ENCODE measurements at regions not wholly inside any gene's neighbourhood (a gene's known extent, or its start where the extent isn't known, plus 50 kb on each side); places are given as distances from the start of the nearest gene placed in this dataset.
A peak's percentile ranks its signal among the peaks of the same experiment; 100 is the strongest.

DNA sequence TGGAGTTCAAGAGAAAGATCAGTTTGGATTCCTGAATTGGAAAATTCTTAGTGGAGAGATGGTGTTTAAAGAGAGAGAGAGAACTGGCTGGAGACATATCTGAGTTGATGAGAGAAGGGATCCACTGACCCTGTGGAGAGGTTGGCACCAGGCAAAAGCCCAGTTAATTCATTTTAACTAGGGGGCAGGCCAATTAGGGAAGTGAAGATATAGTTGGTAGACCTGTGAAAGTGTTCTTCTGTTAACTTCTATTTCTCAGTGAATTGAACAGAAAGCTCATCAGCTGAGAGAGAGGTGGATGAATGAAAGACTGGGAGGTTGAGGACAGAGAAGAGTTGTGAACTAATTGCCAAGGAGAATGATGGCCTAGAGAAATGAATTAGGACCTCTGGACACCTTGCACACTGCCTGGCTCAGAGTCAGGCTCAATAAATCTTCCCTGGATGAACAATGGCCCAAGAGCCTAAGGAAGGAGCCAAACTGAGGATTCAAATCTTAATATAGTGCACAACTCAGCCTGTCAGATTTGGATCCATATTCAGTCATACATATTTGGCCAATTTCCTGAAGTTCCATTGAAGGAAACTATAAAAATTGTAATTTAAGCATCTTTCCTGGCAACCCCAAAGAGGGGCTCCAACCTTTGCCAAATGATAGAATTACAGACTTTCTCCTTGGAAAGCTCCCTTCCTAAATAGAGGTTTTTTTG lies 82.2 kb upstream of the RMDN2 start:
- no peak overlapping the region for H3K27ac ChIP-seq (ENCODE audit: insufficient read length, low read depth, low read length)
- Mint-ChIP-seq H3K4me1 (peaks cover 21 to 23% of the 10 kb centered on the region in 2 experiments), H3K9me3 (peaks cover 3 to 11% of the 10 kb centered on the region in 2 experiments), H3K27me3 (ENCODE audit: low read depth) (no peaks in the 10 kb centered on the region), H3K27ac (0 out of 7 replicates have a peak overlapping the region, but pooled peaks of 1 of the 3 experiments have one; percentile 1), H3K36me3 (ENCODE audit: insufficient read depth in 1 of 3, low read depth in 3 of 3) (peaks cover 0 to 10% (median 0%) of the 10 kb centered on the region in 3 experiments; a peak in 3 of 7 replicates), H3K4me3 (no peak overlapping the region)
- no peak overlapping the region for H2BK20ac ChIP-seq (ENCODE audit: low read depth, low read length, poor library complexity, severe bottlenecking)
- H4K20me1 ChIP-seq (ENCODE audit: control insufficient read depth, insufficient read depth, insufficient read length) = no peaks in the 10 kb centered on the region
- no peak overlapping the region for H2AK5ac ChIP-seq (ENCODE audit: insufficient read length, low read length)
- no peak overlapping the region for H3K4ac ChIP-seq (ENCODE audit: low read depth, low read length)
- no peak overlapping the region for H3K18ac ChIP-seq (ENCODE audit: insufficient read length, low read depth, low read length)
- H4K5ac ChIP-seq (ENCODE audit: insufficient read length, low read depth, low read length) = no peak overlapping the region
- no peaks in the 10 kb centered on the region for H3K79me1 ChIP-seq (ENCODE audit: insufficient read depth, low read depth, low read length, poor library complexity, severe bottlenecking)
- no peak overlapping the region for H4K8ac ChIP-seq (replicated peaks; ENCODE audit: insufficient read length, low read depth, low read length)
- H2BK15ac ChIP-seq (ENCODE audit: low read depth, low read length) = no peak overlapping the region
- H2BK5ac ChIP-seq (ENCODE audit: insufficient read length, low read length) = no peak overlapping the region
- no peak overlapping the region for H3K56ac ChIP-seq (ENCODE audit: insufficient read length, low read depth, low read length)
- no peak overlapping the region for H3K4me2 ChIP-seq (ENCODE audit: insufficient read depth, insufficient read length, low read length)
- H3K9ac ChIP-seq (ENCODE audit: extremely low read depth, insufficient read length, low read length) = no peak overlapping the region
- no peaks in the 10 kb centered on the region for H3K79me2 ChIP-seq (ENCODE audit: insufficient read depth, low read length)
- H3T11ph ChIP-seq (ENCODE audit: low read length) = no peak overlapping the region
- H3K14ac ChIP-seq (ENCODE audit: insufficient read depth, low read length) = no peak overlapping the region
- H3K23me2 ChIP-seq (ENCODE audit: insufficient read length, low read depth, low read length, poor library complexity, severe bottlenecking) = no peaks in the 10 kb centered on the region
- H3K27me3 ChIP-seq (ENCODE audit: insufficient read depth, low read length) = no peaks in the 10 kb centered on the region
- no peaks in the 10 kb centered on the region for H3K4me1 ChIP-seq (ENCODE audit: insufficient read depth, low read length)
- no peak overlapping the region for H4K91ac ChIP-seq (ENCODE audit: insufficient read length, low read depth, low read length)
- no peaks in the 10 kb centered on the region for H3K9me3 ChIP-seq (ENCODE audit: control insufficient read depth, low read depth, low read length)
- no peak overlapping the region for H3K23ac ChIP-seq (ENCODE audit: insufficient read length, low read depth, low read length)
- DNase-seq = no peak
- no peak overlapping the region for H2AFZ ChIP-seq (ENCODE audit: low read length)
- TF ChIP-seq, protein P1, sequence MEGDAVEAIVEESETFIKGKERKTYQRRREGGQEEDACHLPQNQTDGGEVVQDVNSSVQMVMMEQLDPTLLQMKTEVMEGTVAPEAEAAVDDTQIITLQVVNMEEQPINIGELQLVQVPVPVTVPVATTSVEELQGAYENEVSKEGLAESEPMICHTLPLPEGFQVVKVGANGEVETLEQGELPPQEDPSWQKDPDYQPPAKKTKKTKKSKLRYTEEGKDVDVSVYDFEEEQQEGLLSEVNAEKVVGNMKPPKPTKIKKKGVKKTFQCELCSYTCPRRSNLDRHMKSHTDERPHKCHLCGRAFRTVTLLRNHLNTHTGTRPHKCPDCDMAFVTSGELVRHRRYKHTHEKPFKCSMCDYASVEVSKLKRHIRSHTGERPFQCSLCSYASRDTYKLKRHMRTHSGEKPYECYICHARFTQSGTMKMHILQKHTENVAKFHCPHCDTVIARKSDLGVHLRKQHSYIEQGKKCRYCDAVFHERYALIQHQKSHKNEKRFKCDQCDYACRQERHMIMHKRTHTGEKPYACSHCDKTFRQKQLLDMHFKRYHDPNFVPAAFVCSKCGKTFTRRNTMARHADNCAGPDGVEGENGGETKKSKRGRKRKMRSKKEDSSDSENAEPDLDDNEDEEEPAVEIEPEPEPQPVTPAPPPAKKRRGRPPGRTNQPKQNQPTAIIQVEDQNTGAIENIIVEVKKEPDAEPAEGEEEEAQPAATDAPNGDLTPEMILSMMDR (conservative IDR thresholded peaks at IDR 0.05) = no peak
- H2BK120ac ChIP-seq (ENCODE audit: low read depth, low read length, poor library complexity, severe bottlenecking) = no peak overlapping the region
- H2BK12ac ChIP-seq (ENCODE audit: insufficient read length, low read depth, low read length) = no peak overlapping the region
